NCI-H1436 treated with DMSO at 0.1 percent for 48 hours (cell line): ENCODE measurements at regions not wholly inside any gene's neighbourhood (a gene's known extent, or its start where the extent isn't known, plus 50 kb on each side); places are given as distances from the start of the nearest gene placed in this dataset.
"Not testable (repeated sequence)": the region's sequence is repeated elsewhere in the genome, so short reads cannot be mapped to it uniquely, and the experiment has no call there.

Experiments
- DNase-seq: peaks from one replicate; lab custom pipeline; 2025; lab: John Stamatoyannopoulos, UW

DNA sequence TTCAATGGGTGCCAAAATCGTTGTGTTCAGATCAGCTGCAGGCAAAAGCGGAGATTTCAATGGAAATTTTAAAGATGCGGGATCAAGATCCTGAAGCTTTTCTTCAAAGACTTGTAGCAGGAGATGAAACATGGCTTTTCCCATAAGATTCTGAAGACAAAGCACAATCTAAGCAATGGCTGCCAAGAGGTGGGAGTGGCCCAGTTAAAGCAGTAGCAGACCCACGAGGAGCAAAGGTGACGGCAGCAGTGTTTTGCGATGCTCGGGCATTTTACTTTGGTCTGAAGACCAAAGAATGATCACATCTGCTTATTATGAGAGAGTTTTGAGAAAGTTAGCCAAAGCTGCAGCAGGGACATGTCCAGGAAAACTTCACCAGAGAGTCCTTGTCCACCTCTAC, 222.9 kb downstream of the DSC3 start:
- DNase-seq, result no peak

DNA sequence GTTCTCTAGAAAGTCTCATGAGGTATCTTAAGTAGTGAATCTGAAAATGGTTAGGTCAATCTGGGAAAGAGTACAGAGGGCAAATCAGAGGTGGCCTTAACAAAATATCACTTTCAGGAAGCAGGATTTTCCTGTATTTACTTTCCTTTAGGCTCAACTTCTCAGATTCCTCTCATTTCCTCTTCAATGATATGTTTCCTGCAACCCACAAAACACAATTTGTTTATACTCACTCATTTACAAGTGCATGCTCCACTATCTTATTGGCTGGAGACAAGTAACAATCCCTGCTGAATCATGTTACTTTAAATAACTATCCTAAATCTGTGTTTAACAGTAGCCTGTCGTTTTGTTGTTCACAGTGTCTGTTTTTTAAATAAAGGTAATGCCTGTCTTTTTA, 228.1 kb downstream of the DSC3 start:
- no peak for DNase-seq

DNA sequence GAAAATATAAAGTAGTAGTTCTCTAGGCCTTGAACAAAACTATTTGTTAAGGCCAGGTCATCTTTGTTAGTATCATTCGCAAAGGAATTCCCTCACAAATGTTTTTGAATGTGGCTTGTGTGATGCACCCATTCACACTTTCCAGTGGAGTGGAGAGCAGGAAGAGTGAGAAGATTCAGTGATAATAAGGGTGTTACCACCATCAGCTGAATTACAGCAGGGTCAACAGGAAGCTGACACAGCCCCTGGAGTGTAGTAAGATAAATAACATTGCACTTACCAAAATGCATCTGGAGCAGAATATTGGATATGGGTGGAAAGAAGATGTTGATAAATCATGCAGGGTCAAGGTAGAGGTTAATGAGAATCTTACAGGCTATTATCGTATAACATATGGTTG, 231.0 kb downstream of the DSC3 start:
- DNase-seq, result no peak

DNA sequence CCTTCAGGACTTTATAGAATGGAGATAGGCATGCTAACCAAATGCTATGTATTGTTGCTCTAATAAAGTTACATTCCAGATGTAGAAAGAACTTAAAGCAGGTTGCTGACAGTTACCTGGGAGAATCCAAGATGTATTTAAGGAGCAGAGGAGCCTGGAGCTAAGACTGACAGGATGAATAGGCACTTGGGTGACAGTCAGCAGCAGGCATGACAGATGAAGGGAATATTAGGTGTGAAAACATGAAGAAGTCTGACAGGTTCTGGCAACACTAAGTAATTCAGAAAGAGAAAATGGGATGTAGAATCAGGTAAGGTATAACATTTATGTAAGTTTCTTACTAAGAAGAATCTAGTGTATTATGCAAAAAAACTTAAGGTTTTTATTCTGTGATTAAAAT, 232.0 kb downstream of the DSC3 start:
- DNase-seq, result no peak

DNA sequence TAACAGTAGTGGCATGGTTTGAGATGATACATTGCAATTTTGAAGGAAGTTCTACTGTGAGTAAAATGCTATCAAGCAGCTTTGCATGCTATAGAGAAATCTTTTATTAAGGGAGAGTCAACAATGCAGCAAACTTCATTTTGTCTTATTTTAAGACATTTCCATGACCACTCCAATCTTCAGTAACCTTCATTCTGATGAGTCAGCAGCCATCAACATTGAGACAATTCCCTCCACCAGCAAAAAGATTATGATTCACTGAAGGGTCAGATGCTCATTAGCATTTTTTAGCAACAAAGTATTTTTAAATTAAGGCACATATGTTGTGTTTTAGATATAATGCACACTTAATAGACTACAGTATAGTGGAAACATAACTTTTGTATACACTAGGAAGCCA, 235.7 kb downstream of the DSC3 start:
- DNase-seq, result no peak

DNA sequence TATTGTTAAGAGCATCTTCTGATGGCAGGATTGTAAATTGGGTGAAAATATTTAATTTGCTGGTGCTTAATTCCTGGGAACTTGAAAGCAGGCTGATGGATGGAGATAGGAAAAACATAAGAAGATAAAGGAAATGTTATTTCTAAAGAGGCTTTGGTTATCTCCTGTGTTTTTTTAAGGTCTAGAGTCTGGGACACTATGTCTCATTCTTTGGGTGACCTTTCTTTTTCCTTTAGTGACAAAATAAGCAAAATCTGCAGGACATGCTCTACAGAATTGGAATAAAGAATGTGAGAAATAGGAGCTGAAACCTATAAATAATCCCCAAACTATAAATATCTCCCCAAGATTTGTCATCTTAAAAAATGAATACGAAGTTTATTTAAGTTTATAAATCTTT, 241.7 kb downstream of the DSC3 start:
- DNase-seq, result no peak

DNA sequence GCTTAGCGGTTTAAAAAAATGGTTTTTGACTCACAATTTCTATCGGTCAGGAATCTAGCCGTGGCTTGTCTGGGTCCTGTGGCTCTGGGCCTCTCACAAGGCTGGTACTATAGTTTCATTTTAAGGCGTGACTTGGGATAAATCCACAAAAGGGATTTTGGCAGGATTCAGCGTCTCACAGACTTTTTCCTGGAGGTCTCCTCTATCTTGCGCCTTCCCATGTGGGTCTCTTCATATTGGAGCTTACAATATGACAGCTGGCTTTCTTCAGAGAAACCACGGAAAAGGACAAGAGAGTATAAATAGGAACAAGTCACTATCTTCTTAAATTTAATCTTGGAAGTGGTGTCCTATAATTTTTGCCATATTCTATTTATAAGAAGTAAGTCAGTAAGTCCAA, 250.5 kb downstream of the DSC3 start:
- DNase-seq, result no peak

DNA sequence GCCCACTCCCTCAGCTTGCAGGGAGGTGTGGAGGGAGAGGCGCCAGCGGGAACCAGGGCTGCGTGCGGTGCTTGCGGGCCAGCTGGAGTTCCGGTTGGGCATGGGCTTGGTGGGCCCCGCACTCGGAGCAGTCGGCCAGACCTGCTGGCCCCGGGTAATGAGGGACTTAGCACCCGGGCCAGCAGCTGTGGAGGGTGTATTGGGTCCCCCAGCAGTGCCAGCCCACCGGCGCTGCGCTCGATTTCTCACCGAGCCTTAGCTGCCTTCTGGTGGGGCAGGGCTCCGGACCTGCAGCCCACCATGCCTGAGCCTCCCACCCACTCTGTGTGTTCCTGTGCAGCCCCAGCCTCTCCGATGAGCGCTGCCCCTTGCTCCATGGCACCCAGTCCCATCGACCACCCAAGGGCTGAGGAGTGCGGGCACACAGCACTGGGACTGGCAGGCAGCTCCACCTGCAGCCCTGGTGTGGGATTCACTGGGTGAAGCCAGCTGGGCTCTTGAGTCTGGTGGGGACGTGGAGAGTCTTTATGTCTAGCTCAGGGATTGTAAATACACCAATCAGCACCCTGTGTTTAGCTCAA, 254.0 kb downstream of the DSC3 start:
- DNase-seq, result not testable (repeated sequence)

DNA sequence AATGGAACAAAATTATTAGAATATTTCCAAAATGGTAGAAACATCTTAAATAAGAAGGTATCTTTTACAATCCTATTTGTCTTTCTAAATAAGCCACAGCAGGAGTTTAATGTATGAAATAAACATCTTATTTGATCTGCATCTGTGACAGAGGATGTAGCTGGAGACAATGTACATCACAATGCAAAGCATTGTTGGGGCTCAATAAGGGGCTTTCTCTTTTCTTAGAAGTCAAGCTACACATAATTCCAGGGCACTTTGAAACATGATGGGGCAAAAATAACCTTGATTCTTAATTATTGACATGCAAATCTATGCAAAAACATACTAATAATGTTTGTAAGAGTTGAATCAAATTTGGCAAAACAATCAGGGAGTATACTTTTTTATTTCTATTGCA, 255.1 kb downstream of the DSC3 start:
- no peak for DNase-seq

DNA sequence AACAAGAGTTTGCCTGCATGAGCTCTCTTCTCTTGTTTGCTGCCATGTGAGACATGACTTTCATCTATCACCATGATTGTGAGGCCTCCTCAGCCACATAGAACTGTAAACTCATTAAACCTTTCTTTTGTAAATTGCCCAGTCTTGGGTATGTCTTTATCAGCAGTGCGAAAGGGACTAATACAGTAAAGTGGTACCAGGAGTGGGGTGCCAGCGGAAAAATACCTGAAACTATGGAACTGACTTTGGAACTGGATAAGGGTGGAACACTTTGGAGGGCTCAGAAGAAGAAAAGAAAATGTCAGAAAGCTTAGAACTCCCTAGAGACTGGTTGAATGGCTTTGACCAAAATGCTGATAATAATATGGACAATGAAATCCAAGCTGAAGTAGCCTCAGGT, 260.9 kb downstream of the DSC3 start:
- DNase-seq, result no peak

DNA sequence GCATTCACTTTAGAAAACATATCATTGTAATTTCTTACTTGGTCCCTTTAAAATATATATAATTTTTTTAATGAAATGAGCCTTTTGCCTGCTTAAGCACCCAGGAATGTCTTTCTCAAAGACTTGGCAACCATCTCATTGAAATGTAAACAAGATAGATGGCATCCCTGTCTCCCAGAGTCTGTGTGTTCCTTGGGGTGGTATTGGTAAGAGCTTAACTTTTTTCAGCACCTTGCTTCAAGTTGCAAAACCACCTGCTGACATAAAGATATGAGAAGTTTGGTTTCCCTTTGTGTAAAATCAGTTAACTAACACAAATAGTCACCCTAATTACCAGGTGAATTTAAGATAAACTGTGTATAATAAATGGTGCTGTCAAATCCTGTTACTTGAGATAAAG, 266.9 kb downstream of the DSC3 start:
- no peak for DNase-seq

DNA sequence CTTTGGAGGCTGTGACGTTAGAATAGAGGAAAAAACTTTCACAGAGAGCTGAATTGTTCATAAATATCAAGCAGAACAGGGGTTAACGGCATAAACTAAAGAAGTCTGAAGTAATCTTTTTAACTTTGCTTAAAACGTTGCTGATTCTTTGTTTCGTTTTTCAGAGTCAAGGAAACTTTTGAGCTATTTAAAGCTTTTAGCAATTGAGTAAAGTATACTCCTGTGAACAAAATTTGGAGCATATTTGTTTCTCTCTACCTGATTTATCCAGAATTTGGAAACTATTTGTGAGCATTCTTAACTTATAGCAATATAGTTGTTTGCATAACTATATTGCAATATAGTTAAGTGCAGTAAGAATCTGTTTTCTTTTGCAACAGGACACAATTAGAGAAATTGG, 270.4 kb downstream of the DSC3 start:
- DNase-seq, result not testable (repeated sequence)

DNA sequence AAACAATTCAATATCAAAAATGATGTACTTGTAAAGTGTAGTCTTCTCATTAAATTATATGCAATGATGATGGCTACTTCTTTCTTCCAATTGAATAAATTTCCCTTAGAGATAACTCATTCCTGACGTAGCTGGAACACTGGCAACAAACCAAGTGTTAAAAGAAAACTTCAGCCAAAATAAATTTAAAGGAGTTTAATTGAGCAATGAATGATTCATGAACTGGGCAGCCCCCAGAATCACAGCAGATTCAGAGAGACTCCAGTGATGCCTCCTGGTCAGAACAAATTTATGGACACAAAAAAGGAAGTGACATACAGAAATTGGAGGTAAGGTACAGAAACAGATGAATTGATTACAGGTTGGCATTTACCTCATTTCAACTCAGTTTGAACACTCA, 276.5 kb downstream of the DSC3 start:
- no peak for DNase-seq

DNA sequence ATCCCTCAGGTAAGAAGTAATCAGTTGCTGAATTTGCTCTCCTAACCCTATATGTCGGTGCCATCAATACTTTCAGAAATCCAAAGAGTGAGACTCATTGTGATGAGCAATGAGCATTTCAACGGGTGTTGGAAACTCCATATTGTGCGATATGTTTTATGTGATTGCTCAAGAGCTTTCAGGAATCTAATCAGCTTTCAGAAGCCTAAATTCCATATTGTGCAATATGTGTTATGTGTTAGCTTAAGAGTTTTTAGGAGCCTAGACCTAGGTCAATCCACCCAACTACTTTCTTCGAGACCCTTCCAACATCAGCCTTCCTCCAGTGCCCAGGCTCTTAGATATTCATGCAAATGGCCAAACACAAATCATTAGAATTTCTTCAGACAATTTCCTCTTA, 277.3 kb downstream of the DSC3 start:
- no peak for DNase-seq

DNA sequence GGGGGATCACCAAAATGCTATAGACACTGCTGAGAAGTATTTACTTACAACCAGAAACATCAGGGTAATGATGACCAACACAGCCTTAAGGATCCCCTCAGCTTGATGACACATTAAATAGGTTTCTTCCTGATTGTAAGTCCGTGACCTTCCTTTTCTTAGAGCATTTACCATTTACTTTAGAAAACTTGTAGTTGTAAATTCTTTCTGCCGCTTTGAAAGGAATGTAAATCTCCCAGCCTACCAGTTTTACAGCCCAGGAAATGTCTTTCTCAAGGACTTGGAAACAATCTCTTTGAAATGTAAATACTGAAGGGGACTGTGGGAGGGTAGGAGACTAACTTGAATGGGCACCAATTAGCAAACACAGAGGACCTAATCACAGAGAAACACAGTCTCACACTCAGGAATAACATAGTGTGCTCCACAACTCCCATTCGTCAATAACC, 278.6 kb downstream of the DSC3 start:
- DNase-seq, result no peak

DNA sequence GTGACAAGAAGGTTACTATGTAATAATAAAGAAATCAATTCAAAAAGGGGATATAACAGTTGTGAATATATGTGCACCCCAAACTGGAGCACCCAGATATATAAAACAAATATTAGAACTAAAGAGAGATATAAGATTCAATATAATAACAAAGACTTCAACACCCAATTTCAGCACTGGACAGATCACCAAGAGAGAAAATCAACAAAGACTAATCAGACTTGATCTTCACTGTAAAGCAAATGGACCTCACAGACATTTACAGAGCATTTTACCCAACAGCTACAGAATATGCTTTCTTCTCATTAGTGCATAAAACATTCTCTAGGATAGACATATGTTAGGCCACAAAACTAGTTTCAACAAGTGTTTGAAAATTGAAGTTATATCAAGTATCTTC, 287.7 kb downstream of the DSC3 start:
- no peak for DNase-seq

DNA sequence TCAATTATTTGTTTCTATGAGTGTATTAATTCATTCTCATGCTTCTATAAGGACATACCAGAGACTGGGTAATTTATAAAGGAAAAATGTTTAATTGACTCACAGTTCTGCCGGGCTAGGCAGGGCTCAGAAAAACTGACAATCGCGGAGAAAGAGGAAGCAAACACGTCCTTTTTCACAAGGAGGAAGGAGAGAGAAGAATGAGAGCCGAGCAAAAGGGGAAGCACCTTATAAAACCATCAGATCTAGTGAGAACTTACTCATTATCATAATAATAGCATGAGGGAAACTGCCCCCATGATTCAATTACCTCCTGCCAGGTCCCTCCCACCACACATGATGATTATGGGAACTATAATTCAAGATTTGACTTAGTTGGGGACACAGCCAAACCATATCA, 294.0 kb downstream of the DSC3 start:
- DNase-seq, result no peak

DNA sequence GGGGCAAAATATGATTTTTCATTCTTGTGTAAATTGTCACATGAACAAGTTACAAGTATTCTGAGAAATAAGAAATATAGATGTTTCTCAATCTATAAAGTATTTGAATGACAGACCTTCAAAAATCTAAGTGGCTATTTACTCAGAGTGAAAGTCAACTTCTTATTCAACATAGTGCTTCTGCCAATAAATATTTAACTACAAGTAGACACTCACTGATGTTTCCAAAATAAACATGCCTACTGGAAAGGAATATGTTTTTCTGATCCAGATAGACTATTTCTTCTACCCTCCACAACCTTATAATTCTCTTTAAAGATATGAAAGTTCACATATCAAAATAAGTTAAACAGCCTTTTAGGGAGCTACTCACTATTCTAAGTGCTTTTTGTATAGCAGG, 296.3 kb downstream of the DSC3 start:
- no peak for DNase-seq

DNA sequence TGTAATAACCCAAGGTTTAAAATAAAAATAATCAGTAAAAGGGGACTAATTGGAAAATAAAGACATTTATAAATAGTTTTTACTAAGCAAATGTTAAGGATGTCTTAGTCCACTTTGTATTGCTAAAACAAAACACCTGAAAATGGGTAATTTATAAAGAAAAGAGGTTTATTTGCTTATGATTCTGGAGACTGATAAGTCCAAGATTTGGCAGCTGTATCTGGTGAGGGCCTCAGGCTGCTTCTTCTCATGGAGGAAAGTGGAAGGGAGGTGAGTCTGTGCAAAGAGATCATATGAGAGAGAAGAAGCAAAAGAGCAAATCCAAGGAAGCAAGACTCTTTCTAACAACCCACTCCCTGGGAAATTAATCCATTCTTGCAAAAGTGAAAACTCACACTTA, 299.5 kb downstream of the DSC3 start:
- DNase-seq, result no peak

DNA sequence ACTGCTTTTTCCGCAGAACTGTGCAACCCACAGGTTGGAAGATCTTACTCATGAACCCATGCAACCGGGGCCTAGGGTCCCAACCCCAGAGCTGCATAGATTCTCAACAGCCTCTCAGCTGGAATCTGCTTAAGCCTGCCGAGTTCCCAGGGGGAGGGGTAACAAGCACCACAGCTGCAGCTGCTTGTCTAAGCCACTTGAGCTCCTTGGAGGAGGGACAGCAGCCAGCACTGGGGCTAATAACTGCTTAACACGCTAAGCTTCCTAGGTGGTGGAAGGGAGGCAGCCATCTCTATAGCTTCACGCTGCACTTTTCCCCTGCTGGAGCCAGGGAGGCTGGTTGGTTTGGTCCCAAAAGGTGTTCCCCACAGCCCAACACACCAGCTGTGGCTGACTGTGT, 311.6 kb downstream of the DSC3 start:
- no peak for DNase-seq

DNA sequence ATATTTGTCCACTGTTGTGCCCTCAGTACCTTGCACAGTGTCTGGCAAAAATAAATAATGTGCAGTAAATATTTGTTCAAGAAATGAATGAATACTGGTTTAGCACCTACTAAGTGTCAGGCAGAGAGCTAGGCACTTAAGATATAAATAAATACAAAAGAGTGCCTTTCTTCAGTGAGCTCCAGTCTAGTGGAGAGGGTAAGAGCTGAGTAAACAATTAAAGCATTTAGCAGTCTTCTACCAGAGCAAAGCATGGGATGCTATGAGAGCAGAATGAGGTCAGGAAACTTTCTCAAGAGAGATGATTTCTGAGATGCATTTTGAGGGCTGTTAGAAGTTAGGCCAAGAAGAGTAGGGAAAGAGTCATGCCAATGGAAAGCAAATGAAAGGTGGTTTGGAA, 314.7 kb downstream of the DSC3 start:
- DNase-seq, result no peak

DNA sequence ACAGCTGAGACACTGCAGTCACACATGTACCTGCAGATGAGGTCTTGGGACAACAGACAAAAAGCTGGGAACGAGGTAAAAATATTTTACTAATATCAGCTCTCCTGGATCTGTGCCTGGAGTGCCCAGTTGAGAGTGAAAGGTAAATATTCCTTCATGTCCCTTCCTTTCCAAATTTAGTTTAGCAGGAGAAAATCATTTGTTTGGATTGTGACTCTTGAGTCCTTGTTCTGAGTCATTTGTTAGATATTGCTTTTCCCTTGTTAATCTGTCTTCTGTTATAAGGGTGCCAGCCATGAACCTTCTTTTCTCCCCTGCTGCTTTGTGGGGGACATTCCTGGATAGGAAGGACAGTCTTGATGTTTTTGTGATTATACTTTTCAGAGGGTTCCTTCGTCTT, 329.2 kb downstream of the DSC3 start:
- DNase-seq, result no peak

DNA sequence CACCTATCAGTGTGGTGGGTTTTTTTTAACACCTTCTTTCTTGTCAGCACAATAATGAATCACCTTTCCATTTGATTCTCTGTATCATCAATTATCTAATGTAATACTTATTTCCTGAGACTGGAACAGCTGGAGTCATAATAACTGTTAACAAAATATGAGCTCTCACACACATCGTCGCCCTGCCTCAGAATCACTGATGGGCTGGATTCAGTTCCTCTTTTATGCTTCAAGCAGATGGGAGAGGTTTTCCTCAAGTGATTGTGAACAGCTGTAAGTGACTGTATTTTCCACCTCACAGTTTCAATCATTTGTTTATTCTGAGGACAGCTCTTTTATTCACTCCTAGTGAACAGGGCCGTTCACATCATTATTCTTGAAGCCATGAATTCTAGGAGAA, 330.2 kb downstream of the DSC3 start:
- no peak for DNase-seq

DNA sequence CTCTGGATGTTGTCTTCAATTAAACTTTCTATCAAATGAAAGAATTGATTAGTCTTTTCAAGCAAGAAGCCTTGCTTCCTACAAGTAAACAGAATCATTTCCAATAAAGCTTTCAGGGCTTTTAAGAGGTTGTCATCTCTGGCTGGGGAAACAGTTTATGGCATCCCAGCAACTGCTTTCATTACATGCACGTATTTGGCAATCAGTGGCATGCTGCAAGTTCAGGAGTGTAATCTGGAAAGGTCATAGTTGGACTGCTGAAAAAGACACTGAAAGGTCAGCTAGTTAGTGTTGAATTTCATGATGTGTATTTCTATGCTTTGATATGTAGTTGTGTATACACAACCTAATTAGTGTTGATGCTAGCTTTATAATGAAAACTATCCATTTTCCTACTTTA, 332.9 kb downstream of the DSC3 start:
- DNase-seq, result no peak

DNA sequence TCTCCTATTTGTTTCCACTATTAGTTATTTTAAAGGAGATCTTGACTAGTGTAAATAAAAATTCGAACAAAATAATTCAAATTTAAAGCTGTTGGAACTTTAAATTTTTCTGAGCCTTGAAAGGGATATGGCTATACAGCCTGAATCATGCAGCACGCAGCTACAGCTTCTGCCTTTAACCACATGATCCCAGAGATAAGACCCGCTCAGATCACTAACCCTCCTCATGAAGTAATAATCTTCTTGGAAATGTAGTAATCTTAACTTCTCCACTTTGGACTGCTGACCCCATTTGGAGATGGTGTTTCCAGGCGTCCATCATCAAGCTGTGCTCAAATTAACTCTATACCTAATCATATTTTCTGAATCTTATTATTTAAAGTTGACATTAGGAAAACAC, 336.6 kb downstream of the DSC3 start:
- DNase-seq, result no peak
